Left ventricle myocardium superior (tissue), 1 donor: ENCODE measurements at regions not wholly inside any gene's neighbourhood (a gene's known extent, or its start where the extent isn't known, plus 50 kb on each side); places are given as distances from the start of the nearest gene placed in this dataset.

Experiments used
- ATAC-seq: fragments of 200-7000 bp; cut with Tn5 transposase; one replicate; pipeline ENCODE4 v1.9.1; 2020; ENCODE audit warnings: mild to moderate bottlenecking, moderate library complexity
- DNase-seq: peaks from one replicate; pipeline ENCODE4 v3.0.0-alpha.2; 2020
- intact Hi-C: fragments of 100-400 bp; cut with micrococcal nuclease; formaldehyde crosslinking; loops from one replicate; pipeline ENCODE4 v1.11.0; 2022
- donor health status: DM: no; HTN: yes; CAD: no; lungs with severe emphysema.

- DNase-seq (no peak), ATAC-seq (no peak)
- intact Hi-C loops = no loop called here
Measured at GRCh38 chr16:66133643-66134338, 232.7 kb upstream of the CDH5 start.

- no peak for DNase-seq
- ATAC-seq = no peak
- intact Hi-C loops = no loop called here
Measured at GRCh38 chr16:66131895-66132294, 234.6 kb upstream of the CDH5 start.

GRCh38 chr16:66131156-66131807 lies 235.2 kb upstream of the CDH5 start:
- ATAC-seq = no peak
- intact Hi-C loops = no loop called here

GRCh38 chr16:66130296-66130905 lies 236.1 kb upstream of the CDH5 start:
- intact Hi-C loops = no loop called here
- no peak for DNase-seq
- no peak for ATAC-seq

More at GRCh38 chr16:66131156-66131807, 235.2 kb upstream of the CDH5 start:
- no peak for DNase-seq

GRCh38 chr16:66129196-66129595 lies 237.3 kb upstream of the CDH5 start:
- ATAC-seq (no peak), DNase-seq (no peak)
- intact Hi-C loops = no loop called here

- DNase-seq (no peak), ATAC-seq (no peak)
- intact Hi-C loops = no loop called here
Measured at GRCh38 chr16:66128371-66128770, 238.1 kb upstream of the CDH5 start.

- DNase-seq (no peak), ATAC-seq (peak; percentile 38)
- intact Hi-C loops = no loop called here
Measured at GRCh38 chr16:66127459-66128370, 238.8 kb upstream of the CDH5 start.

GRCh38 chr16:66121466-66121865 lies 245.0 kb upstream of the CDH5 start:
- DNase-seq (no peak), ATAC-seq (no peak)
- intact Hi-C loops = no loop called here

- no peak for ATAC-seq
- intact Hi-C loops = no loop called here
- no peak for DNase-seq
Measured at GRCh38 chr16:66120656-66121055, 245.8 kb upstream of the CDH5 start.

GRCh38 chr16:66116163-66117002 lies 250.1 kb upstream of the CDH5 start:
- intact Hi-C loops = no loop called here
- ATAC-seq (no peak), DNase-seq (no peak)

- no peak for DNase-seq
- intact Hi-C loops = no loop called here
- ATAC-seq = no peak
Measured at GRCh38 chr16:66115373-66115772, 251.1 kb upstream of the CDH5 start.

- DNase-seq (no peak), ATAC-seq (no peak)
- intact Hi-C loops = no loop called here
Measured at GRCh38 chr16:66113223-66113622, 253.3 kb upstream of the CDH5 start.

- no peak for ATAC-seq
- DNase-seq = no peak
- intact Hi-C loops = no loop called here
Measured at GRCh38 chr16:66109677-66110076, 256.8 kb upstream of the CDH5 start.

GRCh38 chr16:66107661-66108060 lies 258.8 kb upstream of the CDH5 start:
- intact Hi-C loops = no loop called here
- ATAC-seq (no peak), DNase-seq (no peak)

GRCh38 chr16:66103211-66103610 lies 263.3 kb upstream of the CDH5 start:
- peak; percentile 56 for ATAC-seq
- no peak for DNase-seq
- intact Hi-C loops = no loop called here

- DNase-seq (no peak), ATAC-seq (no peak)
- intact Hi-C loops = no loop called here
Measured at GRCh38 chr16:66099306-66099705, 267.2 kb upstream of the CDH5 start.

- ATAC-seq (no peak), DNase-seq (no peak)
- intact Hi-C loops = no loop called here
Measured at GRCh38 chr16:66097751-66098150, 268.7 kb upstream of the CDH5 start.

- no peak for ATAC-seq
- no peak for DNase-seq
- intact Hi-C loops = no loop called here
Measured at GRCh38 chr16:66095676-66096075, 270.8 kb upstream of the CDH5 start.

- ATAC-seq (no peak), DNase-seq (no peak)
- intact Hi-C loops = no loop called here
Measured at GRCh38 chr16:66093191-66093590, 273.3 kb upstream of the CDH5 start.
